Suppressor macrophage (primary cell): ENCODE measurements at regions not wholly inside any gene's neighbourhood (a gene's known extent, or its start where the extent isn't known, plus 50 kb on each side); places are given as distances from the start of the nearest gene placed in this dataset.

ENCODE experiments used
- DNase-seq, 4 experiments: peaks; one replicate each; pipeline ENCODE4 v3.0.0-alpha.2; 2020 to 2022

DNA sequence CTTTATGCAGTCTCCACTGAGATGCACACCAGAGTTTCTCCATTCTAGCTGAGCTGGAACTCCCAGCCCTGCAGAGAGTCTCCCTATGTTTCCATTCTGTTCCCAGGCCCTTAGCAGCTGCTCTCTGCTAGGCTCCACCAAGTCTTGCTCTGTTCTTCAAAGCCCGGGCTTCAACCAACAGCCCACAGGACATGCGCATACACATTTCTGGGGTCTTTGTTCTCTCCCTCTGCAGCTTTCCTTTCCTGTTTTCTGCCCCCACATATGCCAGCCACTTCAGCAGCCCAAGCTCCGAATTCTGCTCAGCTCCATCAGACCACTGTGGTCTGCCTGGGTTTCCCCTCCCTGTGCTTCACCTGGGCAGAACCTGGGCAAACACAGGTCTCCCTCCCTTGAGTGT lies 205.9 kb downstream of the CBLN1 start:
- DNase-seq, result no peak

DNA sequence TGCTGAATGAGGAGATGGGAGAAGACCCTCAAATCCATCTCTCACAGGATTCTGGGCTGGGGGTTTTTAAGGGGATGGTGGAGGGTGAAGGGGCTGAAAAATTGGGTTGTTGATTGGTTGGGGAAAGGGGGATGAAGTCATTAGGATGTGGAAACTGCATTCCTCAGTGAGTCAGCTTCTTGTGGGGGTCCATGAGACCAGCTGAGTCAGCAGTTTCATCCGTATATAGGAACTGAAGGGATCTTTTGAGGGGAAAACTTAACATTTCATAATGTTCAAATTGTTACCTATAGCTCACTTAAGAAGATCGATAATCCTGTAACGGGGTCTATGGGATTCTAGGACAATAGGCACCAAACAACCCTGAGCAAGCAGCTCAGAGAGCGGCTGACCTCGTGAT lies 213.4 kb downstream of the CBLN1 start:
- DNase-seq, result no peak

DNA sequence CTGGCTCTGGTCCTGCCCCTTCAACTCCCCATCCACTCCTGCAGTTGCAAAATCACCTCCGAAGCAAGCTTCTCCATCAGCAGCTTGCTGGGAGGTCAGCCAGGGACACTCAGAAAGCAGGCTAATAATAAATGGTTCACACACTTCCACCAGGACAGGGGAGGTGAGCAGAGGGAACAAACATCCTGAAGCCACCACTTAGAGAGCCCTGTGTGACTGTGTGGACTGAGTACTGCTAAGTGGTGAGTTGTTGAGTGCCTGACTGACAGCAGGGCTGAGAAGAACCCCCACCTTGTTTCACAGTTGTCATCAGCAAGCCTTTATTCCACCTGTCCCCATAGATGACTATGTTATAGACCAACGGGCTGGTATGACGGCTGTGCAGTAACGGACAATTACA lies 213.9 kb downstream of the CBLN1 start:
- DNase-seq, result no peak

DNA sequence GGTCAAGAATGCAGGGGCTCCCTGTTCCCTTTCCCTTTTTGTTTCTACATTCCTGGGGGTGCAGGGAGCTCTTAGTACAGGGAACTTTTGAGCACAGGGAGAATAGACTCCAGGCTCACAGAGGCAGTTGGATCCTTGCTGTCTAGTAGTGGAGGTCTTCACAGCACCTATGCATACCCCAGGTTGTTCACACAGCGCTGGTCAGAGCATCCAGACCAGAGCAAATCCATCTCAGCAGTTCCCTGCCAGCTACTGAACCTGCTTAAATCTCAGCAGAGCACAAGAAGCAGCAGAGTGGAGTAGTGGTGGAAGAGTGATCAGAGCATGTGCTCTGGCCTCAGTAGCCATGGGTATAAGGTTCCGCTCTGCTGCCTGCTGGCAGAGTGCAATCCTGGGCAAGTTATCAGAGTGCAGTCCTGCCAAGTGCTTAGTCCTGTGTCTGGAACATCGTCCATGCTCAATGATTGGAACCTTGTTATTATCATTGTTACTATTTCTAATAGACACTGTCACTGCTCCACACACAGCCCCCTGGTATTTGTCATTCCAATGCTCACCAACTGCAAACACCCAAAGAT lies 220.4 kb downstream of the CBLN1 start:
- DNase-seq, result no peak

DNA sequence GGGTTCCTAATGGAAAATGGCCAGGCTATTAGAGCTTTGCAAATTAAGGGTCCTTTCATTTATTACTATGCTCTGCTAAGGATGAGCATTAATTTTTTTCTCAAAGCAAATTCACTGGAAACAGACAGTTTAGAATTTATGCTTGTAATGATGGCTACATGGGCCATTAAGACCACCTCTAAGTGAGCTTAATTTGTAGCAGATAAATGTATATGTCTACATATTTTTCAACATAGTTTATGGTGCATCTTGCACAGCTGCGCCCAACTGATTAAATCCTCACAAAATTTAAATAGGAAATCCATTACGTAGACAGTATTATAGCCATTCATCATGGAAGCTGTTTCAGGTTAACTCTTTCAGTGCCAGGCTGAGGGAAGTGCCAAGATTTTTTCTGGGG lies 220.9 kb downstream of the CBLN1 start:
- DNase-seq, result no peak

DNA sequence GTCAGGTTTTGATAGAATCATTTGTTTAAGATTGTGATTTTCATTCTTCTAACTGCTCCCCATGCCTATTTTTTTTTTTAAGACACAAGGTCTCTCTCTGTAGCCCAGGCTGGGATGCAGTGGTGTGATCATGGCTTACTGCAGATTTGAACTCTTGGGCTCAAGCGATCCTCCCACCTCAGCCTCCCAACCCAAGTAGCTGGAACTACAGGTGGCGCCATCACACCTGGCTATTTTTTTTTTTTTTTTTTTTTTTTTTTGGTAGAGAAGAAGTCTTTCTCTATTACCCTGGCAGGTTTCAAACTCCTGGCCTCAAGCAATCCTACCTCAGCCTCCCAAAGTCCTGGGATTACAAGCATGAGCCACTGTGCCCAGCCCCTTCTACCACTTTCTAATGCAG lies 223.3 kb downstream of the CBLN1 start:
- no peak for DNase-seq

DNA sequence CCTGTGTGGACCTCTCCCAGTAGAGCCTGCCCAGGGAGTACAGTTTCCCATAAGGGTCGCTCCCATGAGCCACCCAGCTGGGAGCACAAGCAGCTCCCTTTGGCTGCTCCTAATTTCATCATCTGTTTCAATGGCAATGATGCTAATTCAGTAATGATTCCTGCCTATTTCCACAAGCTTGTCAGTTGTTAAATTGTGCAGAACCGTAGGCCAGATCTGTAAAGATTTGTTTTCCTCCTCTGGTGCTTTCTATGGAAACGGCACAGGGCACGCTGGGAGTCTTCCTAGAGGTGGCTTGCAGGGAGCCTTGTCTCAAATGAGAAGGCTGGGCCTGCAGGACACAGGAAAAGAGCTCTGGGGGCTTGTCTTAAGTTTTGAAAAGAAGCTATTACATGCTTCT lies 223.7 kb downstream of the CBLN1 start:
- no peak for DNase-seq

DNA sequence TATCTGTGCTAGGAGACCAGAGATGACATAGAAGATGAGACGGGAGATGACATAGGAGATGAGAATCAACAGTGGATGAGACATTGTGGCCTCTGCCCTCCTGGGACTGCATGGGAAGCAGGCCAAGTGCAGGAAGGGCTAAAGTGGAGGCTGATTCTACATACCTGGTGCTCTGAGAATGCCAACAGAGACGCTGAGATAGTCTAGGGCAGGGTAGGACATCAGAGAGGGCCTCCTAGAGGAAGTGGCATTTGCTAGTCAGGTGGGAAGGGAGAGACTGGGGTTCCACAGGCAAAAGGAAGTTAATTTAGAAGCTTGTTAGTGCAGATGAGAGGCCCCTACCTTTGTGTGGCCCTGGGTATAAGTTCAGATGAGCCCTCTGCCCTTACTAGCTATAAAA lies 224.2 kb downstream of the CBLN1 start:
- DNase-seq, result no peak

DNA sequence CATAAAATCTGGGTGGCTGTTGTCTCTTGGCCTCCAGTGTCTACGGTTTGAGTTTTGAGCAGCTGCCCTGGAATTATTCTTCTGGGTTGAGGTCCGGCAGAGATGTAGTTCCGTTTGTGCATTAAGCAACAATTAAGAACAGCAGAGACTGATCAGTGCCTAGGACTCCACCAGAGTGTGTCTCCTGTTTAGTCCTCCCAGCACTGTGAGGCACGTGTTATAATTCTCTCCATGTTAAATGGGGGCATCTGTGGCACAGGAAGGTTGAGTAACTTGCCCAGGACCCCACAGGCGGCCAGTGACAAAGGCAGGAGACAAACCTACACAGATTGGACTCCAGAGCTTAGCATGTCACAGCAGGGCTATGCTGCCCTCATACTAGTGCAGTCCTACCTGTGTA lies 225.1 kb downstream of the CBLN1 start:
- DNase-seq, result no peak

DNA sequence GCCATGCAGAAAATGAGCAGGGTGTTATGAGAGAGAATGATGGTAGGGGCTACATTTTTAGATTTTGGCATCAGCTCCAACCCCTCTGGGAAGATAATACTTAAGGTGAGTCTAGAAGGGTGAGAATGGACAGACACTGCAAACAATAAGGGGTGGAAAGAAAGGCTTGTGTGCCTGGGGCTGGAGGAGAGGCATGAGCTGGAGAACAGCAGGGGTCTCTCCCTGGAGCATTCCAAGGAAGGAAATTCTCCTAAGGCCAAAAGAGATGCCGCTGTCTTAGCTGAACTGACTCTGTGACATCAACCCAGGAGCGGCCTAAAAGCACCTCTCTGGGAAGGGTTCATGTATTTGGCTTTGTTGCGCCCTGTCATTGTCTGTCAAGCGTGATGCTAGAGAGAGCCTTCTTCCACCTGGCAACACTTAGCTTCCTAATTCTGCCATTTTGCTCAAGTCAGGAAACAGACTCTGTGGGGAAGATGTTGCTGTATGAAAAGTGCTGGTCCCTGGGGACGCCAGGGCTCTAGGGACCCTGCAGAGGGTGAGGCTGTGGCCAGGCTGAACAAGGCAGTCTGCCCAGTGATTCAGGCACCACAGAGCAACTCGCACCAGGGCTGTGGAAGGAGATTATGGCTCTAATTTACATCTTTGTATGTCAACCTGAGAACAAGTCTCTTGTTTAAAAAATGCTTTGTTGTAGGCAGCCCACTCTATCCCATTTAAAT lies 225.7 kb downstream of the CBLN1 start:
- no peak for DNase-seq

DNA sequence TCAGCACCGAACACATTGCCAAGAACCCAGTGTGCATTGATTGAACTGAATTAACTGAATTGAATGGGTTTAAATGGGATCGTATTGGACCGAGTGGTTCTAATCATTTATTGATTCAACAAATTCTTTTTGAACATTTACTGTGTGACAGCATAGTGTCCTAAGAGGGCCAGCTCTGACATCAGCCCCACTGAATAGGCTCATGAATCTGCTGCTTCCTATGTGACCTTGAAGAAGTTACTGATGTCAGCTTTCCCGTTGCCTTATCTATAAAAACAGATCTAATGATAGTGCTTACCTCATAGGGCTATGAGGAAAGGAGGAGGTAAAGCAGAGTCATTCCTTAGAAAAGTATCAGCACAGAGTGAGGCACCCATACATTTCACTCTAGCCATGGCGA lies 226.3 kb downstream of the CBLN1 start:
- DNase-seq, result no peak

DNA sequence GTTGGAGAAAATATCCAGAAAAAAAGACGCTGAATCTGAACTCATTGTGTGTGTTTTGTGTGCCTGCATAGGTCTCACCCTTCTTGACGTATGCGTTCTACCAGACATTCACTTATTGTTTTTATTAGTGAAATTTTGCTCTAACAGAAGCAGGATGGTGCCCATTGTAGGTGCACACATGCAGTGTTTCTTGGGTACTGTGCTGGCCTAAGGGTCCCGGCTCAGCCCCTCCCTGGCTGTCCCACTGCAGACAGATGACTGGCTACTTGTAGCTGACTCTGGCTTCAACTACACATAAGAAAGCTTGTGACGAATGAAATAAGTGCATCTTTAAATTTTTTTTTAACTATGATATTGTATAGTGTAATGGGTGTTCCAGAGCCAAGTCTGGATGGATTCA lies 227.0 kb downstream of the CBLN1 start:
- DNase-seq, result no peak

DNA sequence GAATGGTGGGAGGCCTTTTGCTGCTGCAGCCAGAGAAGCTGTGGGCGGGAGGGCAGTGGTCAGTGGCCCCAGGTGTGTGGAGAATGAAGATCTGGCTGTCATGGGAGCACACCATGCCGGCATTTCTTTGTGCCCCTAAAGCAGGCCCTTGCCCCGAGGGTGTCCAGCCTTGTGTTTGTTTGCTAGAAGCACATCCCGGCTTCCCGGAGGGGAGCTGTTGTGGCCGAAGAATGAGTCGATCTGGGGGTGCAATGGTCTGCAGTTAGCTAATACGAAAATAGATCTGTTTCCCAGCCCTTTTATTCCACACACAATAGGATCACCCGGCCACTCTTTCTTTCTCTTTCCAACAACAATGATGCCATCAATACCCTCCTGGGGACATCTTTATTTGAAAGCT lies 228.8 kb downstream of the CBLN1 start:
- DNase-seq, result no peak

DNA sequence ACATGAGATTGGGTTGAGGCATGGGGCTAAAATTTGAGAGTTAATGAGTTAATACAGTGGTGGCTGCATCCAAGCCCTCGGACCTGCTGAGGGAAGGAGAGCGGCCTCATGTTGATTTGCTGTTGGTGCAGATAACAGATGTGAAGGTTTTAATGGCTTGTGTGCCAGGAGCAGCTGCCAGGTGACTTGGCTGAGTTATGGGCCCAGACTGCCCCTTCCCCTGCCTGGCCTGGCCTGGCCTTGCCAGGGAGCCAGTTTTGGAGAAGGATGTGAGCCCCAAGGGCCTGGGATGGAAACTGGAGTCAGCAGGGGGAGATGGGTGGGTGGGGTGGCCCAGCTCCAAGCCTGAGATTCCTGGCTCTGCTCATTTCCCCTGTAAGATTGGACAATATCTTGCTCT lies 230.1 kb downstream of the CBLN1 start:
- DNase-seq, result no peak

DNA sequence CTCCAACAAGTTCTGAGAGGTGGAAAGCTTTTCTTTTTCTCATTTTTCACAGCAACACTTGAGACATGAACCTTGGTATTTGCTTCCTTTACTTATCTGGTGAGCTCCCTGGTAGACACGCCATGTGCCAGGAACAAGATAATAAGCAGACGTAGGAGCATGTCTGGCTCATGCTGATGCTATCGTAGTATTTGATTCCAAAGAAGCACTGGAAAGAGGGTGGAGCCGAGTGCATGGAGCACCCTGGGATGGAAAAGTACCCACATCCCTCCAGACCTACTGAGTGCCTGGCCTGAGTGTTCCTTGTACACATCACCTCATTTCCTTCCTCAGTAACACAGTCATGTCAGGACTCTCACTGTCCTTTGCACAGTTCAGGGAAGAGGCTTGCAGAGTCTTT lies 231.0 kb downstream of the CBLN1 start:
- no peak for DNase-seq

DNA sequence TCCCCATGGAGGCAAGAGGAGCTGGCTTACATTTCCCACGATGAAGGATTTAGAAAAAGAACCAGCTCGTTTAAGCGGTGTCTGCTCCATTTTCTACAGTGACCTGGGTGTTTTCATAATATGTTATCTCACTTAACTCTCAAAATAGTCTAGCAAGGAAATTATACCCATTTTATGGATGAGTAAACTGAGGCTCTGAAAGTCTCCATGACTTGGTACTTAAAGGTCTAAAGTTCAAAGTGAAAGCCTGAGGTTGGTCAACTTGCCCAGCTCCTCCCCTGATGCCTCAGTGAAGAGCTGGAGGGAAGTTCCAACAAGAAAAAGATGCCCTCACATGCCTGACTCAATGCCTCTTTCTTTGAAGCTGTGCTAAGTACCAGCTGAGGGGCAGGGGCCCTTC lies 232.0 kb downstream of the CBLN1 start:
- DNase-seq, result no peak

DNA sequence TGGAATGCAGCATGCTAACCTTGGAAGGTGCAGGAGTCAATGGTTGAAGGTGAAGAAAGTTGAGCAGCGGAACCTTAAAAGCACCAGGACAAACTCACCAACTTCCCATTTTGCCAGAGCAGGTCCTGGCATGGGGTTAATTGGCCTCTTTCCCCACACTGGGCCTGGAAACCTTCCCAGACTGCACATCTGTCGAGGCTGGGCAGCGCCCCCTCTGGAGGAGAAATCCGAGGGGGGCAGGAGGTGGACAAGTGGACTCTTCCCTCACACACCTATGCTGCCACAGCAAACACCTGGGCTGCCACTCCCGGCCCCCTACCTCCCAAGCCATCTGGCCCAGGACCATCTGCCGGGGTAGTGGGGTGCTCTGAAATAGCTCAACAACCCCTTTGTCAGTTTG lies 232.4 kb downstream of the CBLN1 start:
- DNase-seq, result no peak

DNA sequence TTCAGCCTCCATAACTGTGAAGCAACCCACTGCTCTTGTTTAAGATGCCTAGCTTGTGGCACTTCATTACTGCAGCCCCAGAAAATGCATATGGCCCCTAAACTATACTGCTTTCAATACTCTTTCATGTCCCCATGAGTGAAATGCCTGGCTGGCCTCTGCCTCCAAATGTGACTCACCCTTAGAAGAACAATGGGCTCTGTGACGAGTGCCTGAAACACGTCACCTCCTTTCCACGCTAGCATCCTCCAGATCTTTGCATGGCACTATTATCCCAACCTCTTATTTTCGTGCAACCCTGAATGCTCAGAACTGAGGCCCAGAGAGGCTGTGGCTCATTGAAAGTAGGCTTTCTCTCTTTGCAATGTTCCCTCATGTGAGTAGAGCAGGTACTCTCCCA lies 233.1 kb downstream of the CBLN1 start:
- DNase-seq, result no peak

DNA sequence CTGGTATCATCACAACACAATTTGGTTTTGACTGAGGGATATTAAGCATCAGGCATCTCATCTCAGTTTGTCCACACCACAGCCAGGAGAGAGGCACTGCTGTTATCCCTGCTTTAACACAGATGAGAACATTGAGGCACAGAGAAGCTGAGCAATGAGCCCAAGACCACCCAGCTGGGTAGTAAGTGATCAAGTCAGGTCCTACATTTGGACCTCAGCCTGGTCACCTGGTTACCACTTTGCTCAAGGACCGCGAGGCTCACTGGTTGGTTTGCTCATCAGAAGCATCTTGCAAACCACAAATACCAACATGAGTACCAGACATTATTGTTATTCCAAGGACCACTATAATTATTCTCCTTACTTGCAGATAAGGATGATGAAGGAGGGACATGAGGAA lies 245.5 kb downstream of the CBLN1 start:
- no peak for DNase-seq

DNA sequence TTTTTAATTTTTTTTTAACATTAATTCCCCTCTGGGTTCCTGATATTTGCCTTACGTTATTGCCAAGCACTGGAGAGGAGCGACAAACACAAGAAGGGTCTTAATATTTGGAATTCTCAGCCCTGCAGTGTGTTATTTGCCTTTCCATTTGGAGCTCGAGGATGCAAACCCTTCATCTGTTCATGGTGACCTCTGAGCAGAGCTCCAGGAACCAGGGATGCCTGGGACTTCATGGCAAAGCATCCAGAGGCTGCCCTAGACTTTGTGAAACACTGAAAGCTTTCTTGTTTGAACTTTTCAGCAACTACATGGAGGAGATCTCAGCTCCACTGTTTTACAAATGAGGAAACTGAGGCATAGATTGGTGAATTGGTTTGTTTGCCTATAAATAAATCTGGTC lies 254.2 kb downstream of the CBLN1 start:
- DNase-seq, result no peak

DNA sequence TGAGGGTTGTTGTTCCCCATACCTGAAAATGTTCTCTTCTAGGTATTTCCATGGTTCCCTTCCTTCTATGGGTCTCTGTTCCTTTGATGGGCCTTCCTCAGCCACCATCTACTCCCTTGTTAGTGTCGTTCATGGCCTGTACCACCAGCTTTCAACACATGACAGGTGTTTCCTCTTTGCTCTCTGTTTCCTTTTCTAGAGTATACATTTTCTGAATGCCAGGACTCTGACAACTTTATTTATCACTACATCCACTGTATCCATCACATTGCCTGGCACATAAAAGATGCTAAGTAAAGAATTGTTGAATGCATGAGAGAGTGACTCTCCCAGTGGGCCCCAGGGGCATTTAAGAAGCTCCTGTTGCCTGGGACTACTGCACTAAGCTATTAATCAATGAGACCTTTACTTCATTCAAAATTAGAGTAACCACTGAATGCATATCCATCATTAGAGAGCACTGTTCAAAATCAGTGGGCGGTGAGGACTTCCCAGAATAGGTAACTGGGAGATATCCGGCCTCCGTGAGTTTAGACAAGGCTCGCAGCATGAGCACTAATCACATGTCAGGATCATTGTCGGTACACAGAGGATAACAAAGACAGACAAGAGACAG lies 255.0 kb downstream of the CBLN1 start:
- DNase-seq, result no peak

DNA sequence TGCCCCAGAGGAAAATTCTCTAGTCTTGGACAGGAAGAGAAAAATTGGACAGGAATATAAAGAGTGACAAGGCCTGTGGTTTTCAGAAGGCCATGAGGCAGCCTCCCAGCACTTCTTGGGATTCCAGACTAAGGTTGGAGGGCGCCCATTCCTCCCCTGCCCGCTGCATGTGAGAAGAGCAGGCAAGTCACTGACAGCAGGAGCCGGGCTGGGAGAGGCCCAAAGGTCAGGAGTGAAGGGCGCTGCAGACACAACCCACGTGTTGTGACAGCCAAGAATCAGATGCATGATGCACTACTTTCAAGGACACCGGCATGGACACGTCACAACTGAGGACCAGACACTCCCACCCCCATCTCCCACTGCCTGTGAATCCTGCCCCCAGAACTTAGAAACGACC lies 256.7 kb downstream of the CBLN1 start:
- no peak for DNase-seq

DNA sequence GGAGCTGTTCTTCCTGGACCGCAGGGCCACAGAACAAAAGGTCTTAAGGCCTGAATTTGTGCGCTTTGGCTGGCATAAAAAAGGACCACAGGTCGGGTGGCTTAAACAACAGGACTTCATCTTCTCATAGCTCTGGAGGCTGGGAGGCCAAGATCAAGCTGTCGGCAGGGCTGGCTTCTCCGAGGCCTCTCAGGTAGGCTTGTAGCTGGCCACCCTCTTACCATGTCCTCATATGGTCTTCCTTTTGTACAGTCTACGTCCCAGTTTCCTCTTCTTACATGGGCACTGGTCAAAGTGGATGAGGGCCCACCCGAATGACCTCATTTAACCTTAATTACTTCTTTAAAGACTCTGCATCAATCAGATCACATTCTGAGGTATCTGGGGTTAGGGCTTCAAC lies 257.6 kb downstream of the CBLN1 start:
- DNase-seq, result no peak

DNA sequence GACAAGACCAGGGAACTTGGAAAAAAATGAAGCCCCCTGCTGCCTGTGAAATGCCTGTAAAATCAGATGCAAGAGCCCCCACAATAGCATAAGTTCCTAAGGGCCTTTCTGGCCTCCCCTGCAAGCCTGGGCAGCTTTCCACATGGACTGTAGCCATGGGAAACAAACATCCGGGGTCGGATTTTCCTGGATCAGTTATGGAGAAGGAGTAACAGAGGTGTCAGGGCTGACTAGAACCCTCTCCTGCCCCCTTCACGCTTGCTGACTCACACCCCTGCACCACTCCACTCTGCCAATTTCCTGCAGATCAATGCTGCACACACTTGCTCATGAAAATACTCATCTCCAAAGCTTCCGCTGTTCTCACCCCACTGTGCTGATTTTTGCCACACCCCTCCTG lies 258.6 kb downstream of the CBLN1 start:
- DNase-seq, result no peak
